HG03196 (cell line): ENCODE measurements at regions not wholly inside any gene's neighbourhood (a gene's known extent, or its start where the extent isn't known, plus 50 kb on each side); places are given as distances from the start of the nearest gene placed in this dataset.
"Not testable (repeated sequence)": the region's sequence is repeated elsewhere in the genome, so short reads cannot be mapped to it uniquely, and the experiment has no call there.

ENCODE experiments used
- ATAC-seq: cut with Tn5 transposase; IDR thresholded peaks from one replicate; pipeline ENCODE4 v1.9.1; 2021; ENCODE audit not compliant: unreplicated experiment

GRCh38 chr18:10241579-10241978, 212.9 kb upstream of the APCDD1 start:
- no peak for ATAC-seq

GRCh38 chr18:10242936-10243680, 211.3 kb upstream of the APCDD1 start:
- ATAC-seq = no peak

- ATAC-seq = no peak
Measured at GRCh38 chr18:10244341-10244740, 210.1 kb upstream of the APCDD1 start.

GRCh38 chr18:10245031-10245845, 209.2 kb upstream of the APCDD1 start:
- ATAC-seq = no peak

- ATAC-seq = no peak
Measured at GRCh38 chr18:10245846-10246175, 208.6 kb upstream of the APCDD1 start.

- no peak for ATAC-seq
Measured at GRCh38 chr18:10247021-10247741, 207.3 kb upstream of the APCDD1 start.

- ATAC-seq = no peak
Measured at GRCh38 chr18:10247742-10248082, 206.7 kb upstream of the APCDD1 start.

- ATAC-seq = no peak
Measured at GRCh38 chr18:10248738-10249137, 205.7 kb upstream of the APCDD1 start.

- no peak for ATAC-seq
Measured at GRCh38 chr18:10249270-10249669, 205.2 kb upstream of the APCDD1 start.

- ATAC-seq = no peak
Measured at GRCh38 chr18:10249801-10250200, 204.6 kb upstream of the APCDD1 start.

- ATAC-seq = no peak
Measured at GRCh38 chr18:10252494-10252893, 201.9 kb upstream of the APCDD1 start.

GRCh38 chr18:10252952-10253705, 201.3 kb upstream of the APCDD1 start:
- no peak for ATAC-seq

GRCh38 chr18:10256276-10256675, 198.2 kb upstream of the APCDD1 start:
- ATAC-seq = not testable (repeated sequence)

- no peak for ATAC-seq
Measured at GRCh38 chr18:10258836-10259474, 195.5 kb upstream of the APCDD1 start.

- no peak for ATAC-seq
Measured at GRCh38 chr18:10259901-10260300, 194.5 kb upstream of the APCDD1 start.

GRCh38 chr18:10261344-10262276, 192.8 kb upstream of the APCDD1 start:
- no peak for ATAC-seq

- ATAC-seq = no peak
Measured at GRCh38 chr18:10262566-10262965, 191.9 kb upstream of the APCDD1 start.

- ATAC-seq = no peak
Measured at GRCh38 chr18:10264260-10264659, 190.2 kb upstream of the APCDD1 start.

GRCh38 chr18:10265560-10266333, 188.7 kb upstream of the APCDD1 start:
- no peak for ATAC-seq
